Natural killer cell (primary cell): ENCODE measurements at regions not wholly inside any gene's neighbourhood (a gene's known extent, or its start where the extent isn't known, plus 50 kb on each side); places are given as distances from the start of the nearest gene placed in this dataset.

Experiments
- ATAC-seq, 3 donors: fragments of 150-1000 bp in 2 of 3; fragments of 200-7000 bp in 1 of 3; cut with Tn5 transposase; 1 replicate in 1 of 3; 2 replicates in 2 of 3; pipeline ENCODE4 v1.10.0; 2021; ENCODE audit warnings: mild to moderate bottlenecking in 2 of 3, moderate library complexity in 2 of 3
- DNase-seq, 2 donors: peaks; one replicate each; pipeline versions ENCODE4 v3.0.0 to v3.0.0-alpha.2; 2013 to 2021; ENCODE audit warnings: mixed read lengths in 1 of 2
- H3K27ac ChIP-seq: one replicate; pipeline ENCODE4 v1.5.1; 2013; ENCODE audit warnings: mild to moderate bottlenecking, low read length
- H3K27me3 ChIP-seq: one replicate; pipeline ENCODE4 v1.6.1; 2013; ENCODE audit warnings: low read length; ENCODE audit not compliant: control insufficient read depth, insufficient read depth
- H3K36me3 ChIP-seq: one replicate; pipeline ENCODE4 v1.6.1; 2013; ENCODE audit warnings: low read length; ENCODE audit not compliant: control insufficient read depth, insufficient read depth
- H3K4me1 ChIP-seq: one replicate; pipeline ENCODE4 v1.6.1; 2013; ENCODE audit warnings: low read length; ENCODE audit not compliant: control insufficient read depth, insufficient read depth
- H3K4me3 ChIP-seq: one replicate; pipeline ENCODE4 v1.5.1; 2013; ENCODE audit warnings: low read length
- H3K9me3 ChIP-seq: one replicate; pipeline ENCODE4 v1.6.1; 2013; ENCODE audit warnings: low read length; ENCODE audit not compliant: control insufficient read depth, insufficient read depth
- H3K27ac Mint-ChIP-seq, 2 donors: one replicate each; pipeline ENCODE4 v1.8.0; 2022; ENCODE audit warnings: mild to moderate bottlenecking in 2 of 2, mixed read lengths in 2 of 2, moderate library complexity in 1 of 2
- H3K27me3 Mint-ChIP-seq, 2 donors: one replicate each; pipeline ENCODE4 v1.8.0; 2022; ENCODE audit warnings: low read depth in 2 of 2, mixed read lengths in 2 of 2
- H3K36me3 Mint-ChIP-seq: one replicate; pipeline ENCODE4 v1.8.0; 2022; ENCODE audit warnings: mixed read lengths
- H3K4me1 Mint-ChIP-seq, 2 donors: one replicate each; pipeline ENCODE4 v1.8.0; 2022; ENCODE audit warnings: mixed read lengths in 2 of 2
- H3K4me3 Mint-ChIP-seq: one replicate; pipeline ENCODE4 v1.8.0; 2022; ENCODE audit warnings: mild to moderate bottlenecking, moderate library complexity, mixed read lengths
- H3K9me3 Mint-ChIP-seq, 2 donors: one replicate each; pipeline ENCODE4 v1.8.0; 2022; ENCODE audit warnings: mixed read lengths in 2 of 2
- CTCF ChIP-seq: fragments of 200-600 bp; IDR thresholded peaks from one replicate; pipeline ENCODE4 v1.8.0; 2022; ENCODE audit warnings: antibody characterized with exemption
- WGBS: methylation state at CpG from one replicate; pipeline ENCODE4 v1.1.7; 2013; ENCODE audit warnings: missing lambda C conversion rate; ENCODE audit not compliant: insufficient coverage; 5-methylcytosine and 5-hydroxymethylcytosine counted together
- intact Hi-C: fragments of 100-400 bp; cut with micrococcal nuclease; formaldehyde crosslinking; loops from one replicate; pipeline ENCODE4 v1.14.2; 2022

DNA sequence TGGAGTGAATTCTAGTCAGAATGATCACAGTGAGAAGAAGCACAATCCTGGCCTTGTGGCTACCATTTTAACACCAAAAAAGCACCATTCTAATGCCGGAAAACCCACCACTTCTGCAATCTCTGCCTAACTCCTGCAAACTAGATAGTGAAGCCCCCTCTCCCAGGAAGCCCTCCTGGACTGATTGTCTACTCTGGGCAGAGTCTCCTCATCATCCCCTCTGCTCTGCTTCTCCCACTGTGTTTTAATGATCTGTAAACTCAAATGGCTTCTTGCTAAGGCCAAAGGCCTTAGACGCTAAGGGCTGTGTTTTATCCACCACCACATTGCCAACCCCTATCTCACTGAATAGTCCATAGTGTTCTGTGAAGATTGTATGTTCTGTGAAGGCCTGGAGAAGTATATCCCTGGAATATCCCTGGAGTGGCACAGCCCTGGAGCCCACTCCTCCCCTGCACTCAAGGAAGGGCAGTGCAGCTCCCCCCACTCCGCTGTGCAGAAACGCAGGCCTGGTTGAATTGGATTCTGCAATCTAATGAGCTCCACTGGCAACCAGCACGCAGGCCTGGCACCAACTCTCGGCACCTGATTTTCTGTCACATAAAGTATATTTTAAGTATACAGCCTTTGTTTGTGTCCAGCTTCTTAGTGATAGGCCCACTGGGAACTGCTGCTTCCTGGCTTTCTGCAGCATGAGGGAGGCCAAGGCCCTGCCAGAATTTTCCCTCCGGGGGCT lies 126.3 kb downstream of the ATPSCKMT start:
- no peak for TF ChIP-seq CTCF
- H3K9me3 Mint-ChIP-seq, result peaks cover 0 to 2% of the 10 kb centered on the region in 2 donors
- no peak overlapping the region for H3K4me3 ChIP-seq
- no peak overlapping the region for H3K4me3 Mint-ChIP-seq
- H3K36me3 Mint-ChIP-seq, result no peaks in the 10 kb centered on the region
- H3K4me1 ChIP-seq, result no peaks in the 10 kb centered on the region
- no peak for ATAC-seq
- intact Hi-C loops, result no loop called here
- H3K27me3 ChIP-seq, result no peaks in the 10 kb centered on the region
- no peak overlapping the region for H3K27ac Mint-ChIP-seq
- no peaks in the 10 kb centered on the region for H3K4me1 Mint-ChIP-seq
- H3K27ac ChIP-seq, result no peak overlapping the region
- H3K27me3 Mint-ChIP-seq, result no peaks in the 10 kb centered on the region
- no peaks in the 10 kb centered on the region for H3K36me3 ChIP-seq
- H3K9me3 ChIP-seq, result no peaks in the 10 kb centered on the region
- DNase-seq, result no peak
- 97% methylated on average over 6 of the region's 7 CpGs for WGBS

DNA sequence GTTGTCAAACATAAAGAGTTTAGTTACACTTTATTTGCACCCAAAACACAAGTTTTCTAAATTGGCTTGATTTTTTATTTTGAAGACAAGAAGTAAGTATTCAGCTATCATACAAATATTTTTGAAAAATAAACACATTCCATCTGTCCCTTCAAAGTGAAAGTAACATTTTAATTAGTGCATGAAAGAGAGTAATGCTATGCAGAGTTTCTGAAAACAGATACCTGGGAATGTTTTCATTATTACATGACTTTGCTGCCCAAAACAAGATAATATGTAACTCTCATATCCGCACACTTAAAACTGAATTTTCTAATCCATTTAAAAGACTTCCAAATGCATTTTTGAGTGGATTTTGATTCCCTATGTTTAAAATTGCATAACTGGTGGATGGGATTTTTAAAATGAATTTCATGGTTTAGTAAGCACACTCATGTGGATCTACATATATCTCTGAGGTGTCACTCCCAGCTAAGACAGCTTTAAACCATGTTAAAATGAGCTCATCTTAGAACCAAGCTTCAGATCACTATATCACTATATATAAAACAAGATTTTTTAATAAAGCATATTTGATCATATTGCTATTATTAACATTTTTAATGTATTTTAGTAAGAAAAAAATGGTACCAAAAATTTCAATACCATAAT lies 127.5 kb downstream of the ATPSCKMT start:
- no peaks in the 10 kb centered on the region for H3K36me3 Mint-ChIP-seq
- Histone ChIP-seq H3K36me3 (no peaks in the 10 kb centered on the region), H3K4me3 (no peak overlapping the region), H3K4me1 (no peaks in the 10 kb centered on the region), H3K9me3 (no peaks in the 10 kb centered on the region), H3K27ac (no peak overlapping the region), H3K27me3 (no peaks in the 10 kb centered on the region)
- H3K27ac Mint-ChIP-seq, result no peak overlapping the region
- ATAC-seq (no peak), DNase-seq (no peak)
- no peak for TF ChIP-seq CTCF
- no peaks in the 10 kb centered on the region for H3K27me3 Mint-ChIP-seq
- H3K4me1 Mint-ChIP-seq, result no peaks in the 10 kb centered on the region
- peaks cover 0 to 2% of the 10 kb centered on the region in 2 donors for H3K9me3 Mint-ChIP-seq
- H3K4me3 Mint-ChIP-seq, result no peak overlapping the region
- no CpG with 5 or more reads among the region's 1 CpG for WGBS
- intact Hi-C loops, result no loop called here

GRCh38 chr5:10120934-10121333 lies 128.8 kb downstream of the ATPSCKMT start:
- Mint-ChIP-seq H3K27ac (no peak overlapping the region), H3K27me3 (no peaks in the 10 kb centered on the region), H3K4me3 (no peak overlapping the region), H3K9me3 (peaks cover 0 to 2% of the 10 kb centered on the region in 2 donors), H3K36me3 (no peaks in the 10 kb centered on the region), H3K4me1 (no peaks in the 10 kb centered on the region)
- H3K9me3 ChIP-seq, result no peaks in the 10 kb centered on the region
- DNase-seq (no peak), ATAC-seq (no peak)
- H3K27ac ChIP-seq, result no peak overlapping the region
- H3K27me3 ChIP-seq, result no peaks in the 10 kb centered on the region
- intact Hi-C loops, result no loop called here
- H3K4me1 ChIP-seq, result no peaks in the 10 kb centered on the region
- no peak overlapping the region for H3K4me3 ChIP-seq
- no peak for TF ChIP-seq CTCF
- no peaks in the 10 kb centered on the region for H3K36me3 ChIP-seq
- WGBS, result 96% methylated on average over 6 of the region's 7 CpGs
